Limb (tissue), 2 donors: ENCODE measurements at regions not wholly inside any gene's neighbourhood (a gene's known extent, or its start where the extent isn't known, plus 50 kb on each side); places are given as distances from the start of the nearest gene placed in this dataset.

Source experiments
- DNase-seq, 2 donors: peaks; one replicate each; pipeline ENCODE4 v3.0.0-alpha.2; 2016; ENCODE audit errors: extremely low spot score in 2 of 2

DNA sequence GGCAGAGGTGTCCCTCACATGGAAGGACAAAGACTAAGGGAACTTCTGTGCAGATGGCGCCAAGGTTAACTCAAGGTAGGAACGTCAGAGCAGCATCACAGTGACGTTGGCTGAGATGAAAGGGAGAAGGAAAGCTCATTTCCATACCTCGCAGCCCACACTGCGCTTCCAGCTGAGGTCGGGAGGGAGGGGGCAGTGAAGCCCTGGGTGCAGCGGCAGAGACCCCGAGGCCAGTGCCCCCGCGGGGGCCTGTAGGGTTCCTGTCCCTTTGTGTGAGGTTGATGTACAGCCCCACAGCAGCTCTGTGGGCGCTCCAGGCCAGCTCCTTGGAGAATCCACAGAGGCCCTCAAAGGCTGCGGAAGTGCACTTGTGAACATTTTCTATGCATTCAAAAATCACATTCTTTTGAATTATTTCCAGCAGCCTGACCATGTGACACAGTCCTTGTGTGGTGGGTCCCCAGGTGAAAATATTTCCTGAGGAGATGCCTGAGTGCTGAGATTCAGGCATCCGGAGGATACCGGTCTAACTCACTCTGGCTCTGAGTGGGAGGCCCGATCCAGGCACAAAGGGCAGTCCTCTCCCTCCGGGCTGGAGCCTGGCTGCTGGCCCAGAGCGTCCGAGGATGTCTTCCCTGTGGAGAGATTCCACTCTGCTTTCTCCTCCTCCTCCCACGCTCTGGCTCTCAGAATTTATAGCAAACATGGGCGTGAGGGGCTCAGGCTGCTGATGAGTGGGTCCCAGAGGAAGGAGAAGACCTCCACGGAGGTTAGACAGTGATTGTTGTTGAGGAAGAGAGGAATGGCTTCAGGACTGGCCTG lies 150.7 kb downstream of the ICE1 start:
- DNase-seq = peak; percentile 38 to 68

DNA sequence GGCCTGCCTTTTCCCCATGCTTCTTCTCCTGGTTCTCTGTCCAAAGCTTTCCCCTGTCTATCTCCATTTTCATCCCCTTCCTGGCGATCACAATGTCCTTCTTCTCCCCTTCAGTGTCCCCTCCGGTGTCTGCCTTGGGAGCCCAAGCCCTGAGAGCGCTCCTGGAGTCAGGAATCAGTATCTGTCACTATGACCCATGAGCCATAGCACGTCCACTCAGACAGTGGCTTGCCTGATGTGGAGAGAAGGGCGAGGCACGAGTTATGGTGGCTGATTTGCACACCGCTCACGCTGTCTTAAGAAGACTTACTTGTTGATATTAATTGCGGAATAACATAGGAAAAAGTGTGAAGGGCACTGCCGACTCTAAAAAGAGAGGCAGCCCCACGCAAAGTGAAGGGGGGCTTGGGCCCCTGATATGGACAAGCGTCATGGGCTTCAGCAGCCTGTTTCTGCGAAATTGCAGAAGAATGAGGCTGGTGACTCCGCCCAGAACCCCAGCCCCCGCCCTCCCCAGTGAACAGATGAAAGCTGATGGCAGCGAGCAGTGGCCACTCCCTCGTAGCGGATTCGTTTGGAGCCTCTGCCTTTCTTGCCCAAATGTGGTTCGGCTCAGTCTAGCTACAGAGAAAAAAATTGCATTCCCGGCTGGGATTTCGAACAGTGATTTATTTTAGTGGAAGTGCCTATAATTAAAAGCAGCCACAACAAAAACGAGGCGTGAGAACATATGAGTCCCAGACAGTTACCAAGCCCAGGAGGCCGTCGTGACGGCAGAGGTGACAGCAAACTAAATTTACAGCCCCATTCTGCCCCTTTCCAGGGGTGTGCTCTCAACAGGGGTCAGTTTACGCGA lies 149.8 kb downstream of the ICE1 start:
- peak; percentile 60 to 76 for DNase-seq

DNA sequence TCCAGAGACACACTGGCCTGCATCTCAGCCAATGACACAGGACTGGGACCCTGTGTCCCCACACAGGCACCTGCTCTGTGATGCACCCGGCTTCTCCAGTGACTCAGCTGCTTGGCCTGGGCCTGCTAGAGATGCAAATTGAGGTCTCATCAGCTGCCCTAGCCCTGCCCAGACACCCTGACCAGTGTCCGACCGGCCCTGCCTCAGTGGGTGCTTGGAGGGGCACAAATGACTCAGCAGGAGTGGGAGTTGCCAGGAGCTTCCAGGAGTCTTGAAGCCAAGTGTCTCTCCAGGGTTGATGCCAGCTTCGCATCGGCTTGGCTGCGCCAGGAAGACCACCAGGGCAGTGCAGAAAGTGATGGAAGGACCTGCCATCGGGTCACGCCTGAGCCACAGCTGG lies 148.2 kb downstream of the ICE1 start:
- no peak for DNase-seq

DNA sequence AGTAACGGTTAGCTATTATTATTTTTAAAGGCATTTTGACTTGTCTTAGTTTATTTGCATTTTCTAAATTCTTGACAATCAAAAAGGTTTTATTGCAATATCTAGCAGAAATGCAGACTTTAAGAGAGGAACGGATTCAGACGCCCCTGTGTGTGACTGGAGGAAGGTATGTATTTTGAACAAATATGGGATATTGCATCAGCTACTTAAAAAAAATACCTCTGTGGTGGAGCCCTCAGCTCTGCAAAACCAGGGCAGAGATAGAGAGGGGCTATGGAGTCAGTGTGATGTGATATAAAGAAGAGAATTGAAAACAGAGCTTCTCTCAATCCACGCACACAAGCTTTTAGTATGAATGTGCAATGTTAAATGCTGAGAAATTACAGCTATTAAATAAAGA lies 142.4 kb downstream of the ICE1 start:
- DNase-seq = no peak

DNA sequence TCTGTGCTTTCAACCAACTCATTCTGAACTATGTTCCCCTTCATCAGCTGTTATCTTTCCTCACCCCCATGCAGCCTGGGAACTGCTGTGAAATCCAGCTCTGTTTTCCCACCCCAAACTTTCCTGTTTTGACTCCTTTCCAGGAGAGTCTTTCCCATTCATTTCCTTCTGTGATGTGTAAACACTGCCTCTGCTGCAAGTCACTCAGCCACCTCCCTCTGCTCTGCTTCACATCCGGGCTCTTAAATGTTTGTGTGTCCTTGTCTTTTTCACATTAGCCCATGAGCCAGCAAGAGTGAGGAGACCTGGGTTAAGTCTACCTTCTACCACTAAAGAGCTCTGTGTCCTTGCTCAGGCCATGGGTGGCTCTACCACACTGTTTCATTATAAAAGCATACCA lies 137.5 kb downstream of the ICE1 start:
- no peak for DNase-seq

DNA sequence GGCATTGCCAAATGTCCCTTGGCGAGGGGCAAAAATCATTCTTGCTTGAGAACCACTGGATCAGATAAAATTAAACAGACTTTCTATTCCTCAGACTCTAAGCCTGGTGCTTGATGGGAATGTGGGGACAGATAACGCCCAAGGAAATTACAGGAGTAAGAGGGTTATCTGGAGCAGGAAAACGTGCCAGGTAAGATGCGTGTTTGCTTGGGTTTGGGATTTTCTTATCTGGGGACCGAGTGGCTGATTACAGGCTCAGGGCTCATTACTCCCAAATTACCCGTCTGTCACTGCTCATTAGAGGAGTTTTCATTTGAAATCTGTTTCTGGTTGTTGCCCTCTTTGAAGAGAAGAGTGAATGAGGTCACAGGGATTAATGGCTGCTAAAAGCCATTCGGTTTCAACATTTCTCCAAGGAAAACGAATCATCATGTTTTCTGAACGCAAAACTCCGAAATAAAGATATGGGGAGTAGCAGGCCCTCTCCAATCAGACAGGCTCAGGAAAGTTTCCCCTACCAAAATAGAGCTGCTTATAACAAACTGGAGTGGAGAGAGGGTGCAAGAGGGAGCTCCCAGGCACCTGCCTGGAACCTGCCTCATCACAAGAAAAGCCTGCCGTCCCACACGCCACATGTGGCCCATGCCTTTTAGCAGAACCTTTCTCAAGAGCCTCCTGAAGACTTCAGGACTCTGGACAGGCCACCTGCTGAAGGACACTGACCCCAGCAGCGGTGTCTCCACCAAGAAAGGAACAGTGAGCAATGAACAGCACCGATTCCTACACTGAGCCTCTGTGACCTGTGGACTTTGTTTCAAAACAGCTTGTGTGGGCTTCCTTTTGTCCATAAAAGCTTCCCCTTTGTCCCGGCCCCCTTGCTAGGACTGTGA lies 136.4 kb downstream of the ICE1 start:
- DNase-seq = no peak

DNA sequence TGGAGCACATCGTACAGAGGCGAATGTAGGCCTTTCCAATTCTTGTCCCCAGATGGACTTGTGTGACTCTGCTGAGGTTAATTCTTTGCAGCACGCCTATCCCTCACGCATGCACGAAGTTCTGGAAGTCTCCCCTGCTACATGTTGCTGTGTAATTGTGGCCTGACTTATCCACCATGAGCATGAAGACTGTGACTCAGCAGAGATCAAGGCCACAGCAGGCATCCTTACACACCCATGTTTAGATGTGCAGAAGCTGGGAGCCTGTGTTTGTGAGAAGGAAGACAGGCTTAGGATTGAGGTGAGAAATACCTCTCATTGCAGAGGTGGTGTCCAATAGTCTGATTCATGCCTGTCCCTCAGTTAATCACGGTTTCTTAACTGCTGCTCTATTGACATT lies 135.6 kb downstream of the ICE1 start:
- no peak for DNase-seq

DNA sequence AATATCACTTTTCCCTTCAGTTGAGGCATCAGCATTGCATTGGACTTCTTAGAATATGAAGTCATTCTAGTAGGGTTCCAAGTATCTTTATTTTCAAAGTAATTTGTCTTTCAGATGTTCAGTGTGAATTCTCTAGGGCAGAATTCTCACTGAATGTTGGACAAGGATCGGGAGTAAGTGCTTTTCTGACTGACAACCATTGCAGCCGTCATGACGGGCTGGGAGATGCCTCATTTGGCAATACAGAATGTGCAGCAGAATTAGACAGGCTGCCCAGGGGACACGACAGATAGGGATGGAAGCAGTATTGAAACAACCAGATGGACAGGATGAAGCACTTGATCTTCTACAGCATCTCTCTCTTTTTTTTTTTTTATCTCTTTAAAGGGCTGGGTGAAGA lies 129.0 kb downstream of the ICE1 start:
- no peak for DNase-seq

DNA sequence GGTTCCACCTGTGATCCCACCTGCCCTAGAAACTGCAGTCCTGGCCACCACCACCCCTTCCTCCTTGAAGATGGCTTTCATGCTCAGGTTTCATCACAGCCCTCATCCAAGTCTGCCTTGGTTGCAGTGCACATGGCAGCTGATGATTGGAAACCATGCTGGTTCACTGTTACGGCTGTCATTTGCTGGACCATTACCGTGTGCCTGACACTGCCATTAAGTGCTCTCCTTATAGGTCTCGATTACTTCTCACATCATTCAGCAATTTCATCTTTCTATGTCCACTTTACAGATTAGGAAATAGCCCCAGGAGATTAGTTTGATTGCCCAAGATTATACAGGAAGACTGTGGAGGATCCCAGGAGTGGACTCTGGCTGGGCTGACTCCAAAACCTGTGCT lies 123.9 kb downstream of the ICE1 start:
- DNase-seq = no peak

DNA sequence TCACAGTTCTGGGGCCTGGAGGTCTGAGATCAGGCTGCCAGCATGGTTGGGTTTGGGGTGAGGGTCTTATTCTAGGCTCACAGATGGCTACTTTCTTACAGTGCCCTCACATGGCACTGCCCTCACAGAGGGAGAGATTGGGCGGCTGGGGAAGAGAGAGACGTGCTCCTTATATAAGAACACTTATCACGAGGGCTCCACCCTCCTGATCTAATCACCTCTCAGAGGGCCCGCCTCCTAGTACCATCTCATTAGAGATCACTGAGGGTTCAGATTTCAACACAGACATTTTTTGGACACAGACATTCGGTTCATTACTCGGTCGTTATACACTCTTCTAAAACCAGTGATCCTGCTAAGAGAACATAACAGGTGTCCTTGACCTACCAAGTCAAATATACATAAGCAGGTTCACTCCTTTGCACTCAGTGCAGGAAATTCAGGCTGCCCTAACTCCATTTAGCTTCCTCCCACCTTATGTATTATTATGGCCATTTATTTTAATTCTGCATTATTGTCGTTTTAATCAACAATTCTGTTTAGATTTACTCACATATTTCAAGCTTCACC lies 121.7 kb downstream of the ICE1 start:
- DNase-seq = no peak

DNA sequence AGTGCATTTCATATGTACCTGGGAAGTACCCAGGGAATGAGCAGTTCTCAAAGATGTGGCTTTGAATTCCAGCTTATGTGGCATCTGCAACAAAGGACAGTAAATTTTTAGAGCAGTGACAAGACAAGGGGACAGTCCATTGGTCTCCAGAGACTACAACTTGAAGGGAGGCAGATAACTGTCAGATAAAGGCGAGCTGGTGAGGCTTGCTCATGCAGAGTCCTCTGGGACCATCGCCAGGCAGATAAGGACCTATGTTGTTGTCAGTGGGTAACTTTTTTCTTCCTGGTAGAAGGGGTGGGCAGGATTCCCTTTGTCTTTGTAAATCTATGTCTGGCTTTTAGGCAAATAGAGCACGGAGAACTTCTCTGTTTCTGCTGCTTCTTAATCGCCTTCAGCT lies 120.2 kb downstream of the ICE1 start:
- no peak for DNase-seq

DNA sequence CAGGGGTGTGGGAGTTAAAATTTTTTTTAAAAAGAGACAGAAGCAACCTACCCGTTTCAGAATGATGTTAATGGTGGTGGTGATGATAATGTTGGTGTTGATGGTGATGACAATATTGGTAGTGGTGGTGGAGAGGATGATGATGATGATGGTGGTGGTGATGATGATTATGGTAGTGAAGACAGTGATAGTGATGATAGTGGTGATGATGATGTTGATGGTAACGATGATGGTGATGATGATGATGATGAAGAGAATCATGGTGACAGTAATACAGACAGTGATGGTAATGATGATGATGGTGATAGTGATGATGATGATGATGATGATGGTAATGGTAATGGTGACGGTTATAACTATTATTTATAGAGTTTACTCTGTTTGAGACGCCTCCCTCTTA lies 117.6 kb downstream of the ICE1 start:
- no peak for DNase-seq
